Fibroblast of lung (primary cell): ENCODE measurements at regions not wholly inside any gene's neighbourhood (a gene's known extent, or its start where the extent isn't known, plus 50 kb on each side); places are given as distances from the start of the nearest gene placed in this dataset.

ENCODE experiments used
- DNase-seq, 2 donors: peaks; one replicate each; pipeline versions ENCODE4 v3.0.0 to v3.0.0-alpha.2; 2010; ENCODE audit warnings: low read depth in 2 of 2
- H2AFZ ChIP-seq: 2 replicates; pipeline ENCODE4 v1.5.1; 2012; ENCODE audit warnings: low read length, control low read depth, inconsistent platforms
- H3K27ac ChIP-seq: 2 replicates; pipeline ENCODE4 v1.5.1; 2011; ENCODE audit warnings: low read length, control low read depth; ENCODE audit not compliant: insufficient read depth
- H3K27me3 ChIP-seq: 2 replicates; pipeline ENCODE4 v1.5.1; 2011; ENCODE audit warnings: mild to moderate bottlenecking, low read length; ENCODE audit not compliant: control insufficient read depth, insufficient read depth
- H3K36me3 ChIP-seq: 2 replicates; pipeline ENCODE4 v1.5.1; 2011; ENCODE audit warnings: low read length; ENCODE audit not compliant: control insufficient read depth, insufficient read depth
- H3K4me1 ChIP-seq: 2 replicates; pipeline ENCODE4 v1.5.1; 2011; ENCODE audit warnings: low read length; ENCODE audit not compliant: control insufficient read depth, insufficient read depth; ENCODE audit errors: extremely low read depth
- H3K4me2 ChIP-seq: 2 replicates; pipeline ENCODE4 v1.5.1; 2011; ENCODE audit warnings: low read length, control low read depth; ENCODE audit not compliant: insufficient read depth; ENCODE audit errors: extremely low read depth
- H3K4me3 ChIP-seq, 4 experiments: fragments of 200-600 bp in 1 of 4; sonication (generic) in 1 of 4; replicated peaks in 1 of 4; 2 replicates each; pipeline ENCODE4 v1.5.1; 2011 to 2016; ENCODE audit warnings: low read length in 4 of 4, low read depth in 3 of 4, mild to moderate bottlenecking in 3 of 4, control low read depth in 2 of 4, inconsistent platforms in 1 of 4, mixed read lengths in 1 of 4; ENCODE audit not compliant: insufficient read depth in 1 of 4; ENCODE audit errors: control extremely low read depth in 1 of 4
- H3K79me2 ChIP-seq: 2 replicates; pipeline ENCODE4 v1.5.1; 2012; ENCODE audit warnings: mild to moderate bottlenecking, low read length, inconsistent platforms; ENCODE audit not compliant: control insufficient read depth, insufficient read depth
- H3K9ac ChIP-seq: 2 replicates; pipeline ENCODE4 v1.5.1; 2011; ENCODE audit warnings: mild to moderate bottlenecking, low read length, control low read depth; ENCODE audit not compliant: insufficient read depth
- H3K9me3 ChIP-seq: 2 replicates; pipeline ENCODE4 v1.5.1; 2012; ENCODE audit warnings: low read depth, low read length; ENCODE audit not compliant: control insufficient read depth, insufficient read depth
- H4K20me1 ChIP-seq: 2 replicates; pipeline ENCODE4 v1.5.1; 2011; ENCODE audit warnings: low read length; ENCODE audit not compliant: control insufficient read depth, insufficient read depth; ENCODE audit errors: extremely low read depth
- CTCF ChIP-seq, 2 donors: IDR thresholded peaks in 1 of 2; conservative IDR thresholded peaks in 1 of 2; 1 replicate in 1 of 2; 2 replicates in 1 of 2; pipeline ENCODE4 v1.5.1; 2011 to 2012; ENCODE audit warnings: low read length in 2 of 2, control low read depth in 1 of 2, inconsistent platforms in 1 of 2, low read depth in 1 of 2, mild to moderate bottlenecking in 1 of 2
- EZH2 ChIP-seq: IDR thresholded peaks from 2 replicates; pipeline ENCODE4 v1.5.1; 2012; ENCODE audit warnings: low read length, control low read depth, mild to moderate bottlenecking; ENCODE audit errors: missing control alignments

GRCh38 chr6:168867247-168868102 lies 386.2 kb downstream of the THBS2 start:
- H3K9me3 ChIP-seq = no peaks in the 10 kb centered on the region
- H3K4me3 ChIP-seq = no peak overlapping the region
- no peak for DNase-seq
- no peaks in the 10 kb centered on the region for H3K36me3 ChIP-seq
- no peak overlapping the region for H3K4me2 ChIP-seq
- no peak overlapping the region for H3K27ac ChIP-seq
- H2AFZ ChIP-seq = no peak overlapping the region
- no peaks in the 10 kb centered on the region for H4K20me1 ChIP-seq
- H3K9ac ChIP-seq = no peak overlapping the region
- H3K27me3 ChIP-seq = no peaks in the 10 kb centered on the region
- no peaks in the 10 kb centered on the region for H3K4me1 ChIP-seq
- H3K79me2 ChIP-seq = no peaks in the 10 kb centered on the region
- no peak for TF ChIP-seq CTCF (conservative IDR thresholded peaks at IDR 0.05 in 1 of 2, IDR thresholded peaks at IDR 0.05 in 1 of 2; ENCODE audit: low read depth in 1 of 2, low read length in 2 of 2)
- TF ChIP-seq EZH2 = no peak

- TF ChIP-seq CTCF (conservative IDR thresholded peaks at IDR 0.05 in 1 of 2, IDR thresholded peaks at IDR 0.05 in 1 of 2; ENCODE audit: low read depth in 1 of 2, low read length in 2 of 2) = no peak
- H3K79me2 ChIP-seq = no peaks in the 10 kb centered on the region
- no peak overlapping the region for H3K27ac ChIP-seq
- no peaks in the 10 kb centered on the region for H3K27me3 ChIP-seq
- no peaks in the 10 kb centered on the region for H3K4me1 ChIP-seq
- H3K4me3 ChIP-seq = no peak overlapping the region
- no peaks in the 10 kb centered on the region for H4K20me1 ChIP-seq
- H3K36me3 ChIP-seq = no peaks in the 10 kb centered on the region
- no peak overlapping the region for H3K4me2 ChIP-seq
- no peak overlapping the region for H3K9ac ChIP-seq
- no peaks in the 10 kb centered on the region for H3K9me3 ChIP-seq
- no peak for DNase-seq
- H2AFZ ChIP-seq = no peak overlapping the region
Measured at GRCh38 chr6:168866534-168866933, 387.1 kb downstream of the THBS2 start.

GRCh38 chr6:168865522-168865921 lies 388.1 kb downstream of the THBS2 start:
- DNase-seq = no peak

More at GRCh38 chr6:168865522-168865921, 388.1 kb downstream of the THBS2 start:
- no peaks in the 10 kb centered on the region for H3K4me1 ChIP-seq
- no peaks in the 10 kb centered on the region for H3K79me2 ChIP-seq
- H4K20me1 ChIP-seq = no peaks in the 10 kb centered on the region
- no peaks in the 10 kb centered on the region for H3K36me3 ChIP-seq
- no peak overlapping the region for H3K9ac ChIP-seq
- no peaks in the 10 kb centered on the region for H3K9me3 ChIP-seq
- H3K4me2 ChIP-seq = no peak overlapping the region
- no peaks in the 10 kb centered on the region for H3K27me3 ChIP-seq
- TF ChIP-seq CTCF (conservative IDR thresholded peaks at IDR 0.05 in 1 of 2, IDR thresholded peaks at IDR 0.05 in 1 of 2; ENCODE audit: low read depth in 1 of 2, low read length in 2 of 2) = no peak
- no peak for TF ChIP-seq EZH2
- no peak overlapping the region for H3K4me3 ChIP-seq
- H2AFZ ChIP-seq = no peak overlapping the region
- H3K27ac ChIP-seq = no peak overlapping the region
